ENCODE measurements at regions not wholly inside any gene's neighbourhood (a gene's known extent, or its start where the extent isn't known, plus 50 kb on each side); places are given as distances from the start of the nearest gene placed in this dataset.
A peak's percentile ranks its signal among the peaks of the same experiment; 100 is the strongest.
"Not testable (repeated sequence)": the region's sequence is repeated elsewhere in the genome, so short reads cannot be mapped to it uniquely, and the experiment has no call there.

GRCh38 chr5:163893281-163893680 is 387.9 kb downstream of the MAT2B start:
- DNase-seq (ENCODE audit: low read depth): peak; percentile 74
- H3K4me3 ChIP-seq (ENCODE audit: low read length): no peak overlapping the region
- no peak for TF ChIP-seq CTCF (IDR thresholded peaks at IDR 0.05; ENCODE audit: insufficient read depth, low read depth, low read length, missing control alignments)

GRCh38 chr5:163894645-163895044 is 389.2 kb downstream of the MAT2B start:
- TF ChIP-seq CTCF (IDR thresholded peaks at IDR 0.05; ENCODE audit: insufficient read depth, low read depth, low read length, missing control alignments): no peak
- H3K4me3 ChIP-seq (ENCODE audit: low read length): no peak overlapping the region
- peak; percentile 87 for DNase-seq (ENCODE audit: low read depth)

GRCh38 chr5:163898873-163899272 is 393.5 kb downstream of the MAT2B start:
- no peak for TF ChIP-seq CTCF (IDR thresholded peaks at IDR 0.05; ENCODE audit: insufficient read depth, low read depth, low read length, missing control alignments)
- DNase-seq (ENCODE audit: low read depth): no peak
- H3K4me3 ChIP-seq (ENCODE audit: low read length): no peak overlapping the region

- not testable (repeated sequence) for DNase-seq (ENCODE audit: low read depth); H3K4me3 ChIP-seq (ENCODE audit: low read length)
These were observed 402.4 kb downstream of the MAT2B start for GRCh38 chr5:163907783-163908182.

GRCh38 chr5:163908253-163908652 is 402.8 kb downstream of the MAT2B start:
- DNase-seq (ENCODE audit: low read depth): no peak
- H3K4me3 ChIP-seq (ENCODE audit: low read length): no peak overlapping the region
- TF ChIP-seq CTCF (IDR thresholded peaks at IDR 0.05; ENCODE audit: insufficient read depth, low read depth, low read length, missing control alignments): no peak

- no peak for TF ChIP-seq CTCF (IDR thresholded peaks at IDR 0.05; ENCODE audit: insufficient read depth, low read depth, low read length, missing control alignments)
- DNase-seq (ENCODE audit: low read depth): no peak
- H3K4me3 ChIP-seq (ENCODE audit: low read length): no peak overlapping the region
These were observed 404.8 kb downstream of the MAT2B start for GRCh38 chr5:163910226-163910625.

GRCh38 chr5:163912046-163912445 is 406.6 kb downstream of the MAT2B start:
- no peak for TF ChIP-seq CTCF (IDR thresholded peaks at IDR 0.05; ENCODE audit: insufficient read depth, low read depth, low read length, missing control alignments)
- no peak overlapping the region for H3K4me3 ChIP-seq (ENCODE audit: low read length)
- DNase-seq (ENCODE audit: low read depth): no peak

- no peak overlapping the region for H3K4me3 ChIP-seq (ENCODE audit: low read length)
- TF ChIP-seq CTCF (IDR thresholded peaks at IDR 0.05; ENCODE audit: insufficient read depth, low read depth, low read length, missing control alignments): no peak
- no peak for DNase-seq (ENCODE audit: low read depth)
These were observed 408.1 kb downstream of the MAT2B start for GRCh38 chr5:163913548-163913947.
